NCI-H226 (cell line): ENCODE measurements at regions not wholly inside any gene's neighbourhood (a gene's known extent, or its start where the extent isn't known, plus 50 kb on each side); places are given as distances from the start of the nearest gene placed in this dataset.
"Not testable (repeated sequence)": the region's sequence is repeated elsewhere in the genome, so short reads cannot be mapped to it uniquely, and the experiment has no call there.

Experiments used
- DNase-seq: peaks from one replicate; pipeline ENCODE4 v3.0.0-alpha.2; 2015

DNA sequence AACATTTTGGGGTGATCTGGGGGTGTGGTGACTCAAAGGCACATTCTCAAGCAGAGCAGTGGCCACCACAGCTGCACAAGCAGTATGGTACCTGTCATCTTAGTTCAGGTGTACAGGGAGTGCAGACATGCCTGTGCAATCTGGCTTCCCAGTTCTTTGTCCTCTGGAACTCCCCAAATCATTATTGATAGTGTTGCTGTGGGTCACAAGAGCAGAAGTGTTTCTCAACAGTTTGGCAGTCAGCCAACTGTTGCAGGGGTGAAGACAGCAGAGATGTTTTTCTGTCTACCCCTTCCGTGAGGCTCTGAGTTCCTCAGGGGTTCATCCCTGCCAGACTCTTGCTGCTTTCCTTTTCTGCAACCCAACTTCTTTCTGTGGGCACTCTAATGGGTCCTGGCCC lies 206.5 kb upstream of the ZSWIM2 start:
- peak; percentile 7 for DNase-seq

DNA sequence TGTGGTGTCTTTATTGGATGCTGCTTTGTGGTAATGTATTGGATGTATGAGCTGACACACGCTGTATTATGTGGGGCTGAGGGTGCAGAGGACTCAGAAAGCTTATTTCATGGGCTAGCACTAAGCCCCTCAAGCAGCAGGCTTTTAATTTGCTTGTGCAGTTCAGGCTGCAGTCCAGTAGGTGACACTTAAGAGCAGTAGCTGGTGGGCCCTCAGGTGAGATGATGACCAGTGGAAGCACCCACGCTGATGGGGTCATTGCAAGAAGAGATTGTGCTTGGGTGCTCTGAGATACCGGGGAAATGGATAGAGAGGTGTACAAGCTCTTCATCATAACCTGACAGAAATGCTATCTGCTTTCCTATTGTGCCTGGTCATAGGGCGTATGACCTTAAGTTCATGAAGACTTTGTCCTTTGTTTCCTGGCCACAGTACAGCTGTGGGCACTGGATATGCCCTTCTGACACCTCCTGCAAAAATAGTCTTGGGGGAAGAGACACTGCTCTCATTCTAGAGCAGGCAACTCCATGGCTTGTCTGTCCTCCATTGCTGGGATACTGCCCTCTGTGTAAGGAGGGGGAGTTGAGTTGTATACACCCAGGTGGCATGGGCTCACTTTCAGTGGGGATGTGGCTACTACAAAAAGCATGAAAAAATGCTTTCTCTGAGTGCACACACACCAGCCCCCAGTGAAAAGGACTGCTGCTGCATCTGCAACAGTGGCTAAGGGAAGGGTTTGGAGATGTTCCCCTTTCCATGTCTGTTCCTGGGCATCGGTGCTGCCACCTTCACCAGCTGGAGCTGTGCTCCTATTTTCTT lies 205.7 kb upstream of the ZSWIM2 start:
- no peak for DNase-seq

DNA sequence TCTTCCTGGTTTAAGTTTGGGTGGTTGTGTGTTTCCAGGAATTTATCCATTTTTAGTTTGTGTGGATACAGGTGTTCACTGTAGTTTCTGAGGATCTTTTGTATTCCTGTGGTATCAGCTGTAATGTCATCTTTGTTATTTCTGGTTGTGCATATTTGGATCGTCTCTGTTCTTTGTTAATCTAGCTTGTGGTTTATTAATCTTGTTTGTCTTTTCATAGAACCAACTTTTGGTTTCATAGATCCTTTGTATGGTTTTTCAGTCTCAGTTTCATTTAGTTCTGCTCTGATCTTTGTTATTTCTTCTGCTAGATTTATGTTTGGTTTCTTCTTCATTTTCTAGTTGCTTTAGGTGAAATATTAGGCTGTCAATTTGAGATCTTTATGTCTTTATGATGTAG lies 202.4 kb upstream of the ZSWIM2 start:
- no peak for DNase-seq

DNA sequence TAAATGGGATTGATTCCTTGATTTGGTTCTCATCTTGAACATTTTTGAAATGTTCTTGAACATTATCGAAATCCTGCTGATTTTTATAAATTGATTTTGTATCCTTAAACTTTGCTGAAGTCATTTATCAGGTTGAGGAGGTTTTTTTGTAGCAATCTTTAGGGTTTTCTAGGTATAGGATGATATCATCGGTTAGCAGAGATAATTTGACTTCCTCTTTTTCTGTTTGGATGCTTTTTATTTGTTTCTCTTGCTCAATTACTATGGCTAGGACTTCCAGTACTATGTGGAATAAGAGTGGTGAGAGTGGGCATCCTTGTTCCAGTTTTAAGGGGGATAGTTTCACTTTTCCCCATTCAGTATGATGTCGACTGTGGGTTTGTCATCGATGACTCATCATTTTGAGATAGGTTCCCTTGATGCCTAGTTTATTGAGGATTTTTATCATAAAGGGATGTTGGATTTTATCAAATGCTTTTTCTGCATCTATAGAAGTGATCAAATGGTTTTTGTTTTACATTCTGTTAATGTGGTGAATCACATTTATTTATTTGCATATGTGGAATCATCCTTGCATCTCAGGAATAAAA lies 201.5 kb upstream of the ZSWIM2 start:
- peak; percentile 2 for DNase-seq

DNA sequence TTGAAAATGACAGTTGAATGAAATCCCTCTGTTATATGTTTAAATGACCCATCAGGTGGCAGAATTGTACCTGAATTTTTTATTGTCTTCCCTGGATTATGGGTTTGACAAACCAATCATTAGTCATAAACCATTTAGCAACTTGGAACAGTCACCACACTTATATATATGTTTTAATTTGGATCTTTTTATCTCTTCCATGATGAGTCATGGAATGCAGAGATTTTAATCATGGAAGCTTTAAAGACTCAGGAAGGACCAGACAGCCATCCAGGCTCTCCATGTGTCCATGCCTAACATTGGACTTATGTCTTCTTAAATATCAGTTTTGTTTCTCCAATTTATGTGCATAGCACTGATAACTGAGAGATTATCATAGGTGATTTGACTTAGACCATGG lies 188.3 kb upstream of the ZSWIM2 start:
- no peak for DNase-seq

DNA sequence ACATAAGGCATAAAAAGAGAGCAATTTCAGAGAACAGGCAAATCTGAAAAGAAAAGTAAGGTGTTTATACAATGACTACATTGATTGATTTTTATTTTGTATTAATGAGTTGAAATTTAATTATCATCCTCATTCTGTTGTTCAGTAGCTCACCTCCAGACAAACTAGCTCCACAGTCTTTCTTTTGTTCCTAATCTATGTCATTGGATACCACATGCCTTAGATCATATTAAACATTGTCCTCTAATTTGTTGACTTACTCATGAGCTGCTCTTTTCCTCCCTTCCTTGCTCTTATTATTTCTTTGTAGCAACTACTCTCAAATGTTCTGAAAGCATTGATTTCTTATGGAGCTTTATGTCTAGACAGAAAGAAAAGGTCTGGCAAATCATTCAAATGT lies 185.5 kb upstream of the ZSWIM2 start:
- DNase-seq: no peak

DNA sequence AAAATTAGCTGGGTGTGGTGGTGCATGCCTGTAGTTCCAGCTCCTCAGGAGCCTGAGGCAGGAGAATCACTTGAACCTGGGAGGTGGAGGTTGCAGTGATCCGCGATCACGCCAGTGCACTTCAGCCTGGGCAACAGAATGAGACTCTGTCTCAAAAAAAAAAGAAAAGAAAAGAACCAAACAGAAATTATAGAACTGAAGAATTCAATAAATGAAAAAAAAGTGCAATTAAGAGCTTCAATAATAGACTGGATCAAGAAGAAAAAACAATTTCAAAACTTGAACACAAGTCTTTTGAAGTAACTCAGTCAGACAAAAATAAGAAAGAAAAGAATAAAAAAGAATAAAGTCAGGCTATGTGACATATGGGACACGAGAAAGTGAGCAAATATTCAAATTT lies 175.8 kb upstream of the ZSWIM2 start:
- DNase-seq: no peak

DNA sequence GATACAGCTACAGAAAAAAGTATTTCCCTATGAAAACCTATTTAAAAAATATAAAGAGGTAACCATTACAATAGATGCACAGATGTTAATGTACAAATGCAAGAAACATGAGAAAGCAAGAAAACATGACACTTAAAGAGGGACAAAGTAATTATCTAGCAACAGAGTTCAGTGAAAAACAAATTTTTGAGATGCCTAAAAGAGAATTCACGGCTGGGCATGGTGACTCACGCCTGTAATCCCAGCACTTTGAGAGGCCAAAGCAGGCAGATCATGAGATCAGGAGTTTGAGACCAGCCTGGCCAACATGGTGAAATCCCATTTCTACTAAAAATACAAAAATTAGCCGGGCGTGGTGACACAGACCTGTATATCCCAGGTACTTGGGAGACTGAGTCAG lies 175.0 kb upstream of the ZSWIM2 start:
- DNase-seq: not testable (repeated sequence)

DNA sequence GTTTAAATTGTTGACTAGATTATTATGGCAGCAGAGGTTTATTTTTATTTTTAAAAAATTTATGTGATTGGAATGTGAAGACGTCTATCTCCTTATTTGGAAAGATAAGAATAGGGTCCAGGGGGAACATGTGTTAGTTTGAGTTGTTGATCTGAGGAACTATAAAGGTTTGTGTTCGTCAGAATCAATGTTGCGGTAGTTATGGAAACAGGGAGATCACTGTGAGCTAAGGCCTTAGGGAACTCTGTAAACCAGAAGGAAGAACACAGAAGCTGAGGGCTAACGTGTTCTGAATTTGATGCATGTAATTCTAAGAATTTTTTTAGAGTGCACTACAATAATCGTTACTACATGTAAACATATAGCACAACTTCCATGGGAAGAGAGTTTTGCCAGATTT lies 168.5 kb upstream of the ZSWIM2 start:
- DNase-seq: no peak

DNA sequence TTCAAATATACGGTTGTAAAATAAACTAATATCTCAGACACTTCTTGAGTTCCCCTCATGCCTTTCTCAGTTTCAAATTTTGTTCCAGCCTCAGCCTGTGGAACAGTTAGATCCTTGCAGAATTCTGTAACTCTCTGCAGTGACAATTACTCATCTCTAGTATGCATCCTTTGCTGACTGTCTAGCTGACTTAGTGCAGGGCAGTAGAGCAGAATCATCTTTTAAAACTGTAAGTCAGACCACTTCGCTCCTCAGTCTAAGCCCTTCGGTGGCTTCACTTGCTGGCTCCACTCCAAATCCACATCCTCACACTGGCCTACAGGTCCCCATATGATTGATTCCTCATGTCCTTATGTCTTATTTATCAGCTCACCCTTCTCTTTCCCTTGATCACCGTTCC lies 164.1 kb upstream of the ZSWIM2 start:
- no peak for DNase-seq

DNA sequence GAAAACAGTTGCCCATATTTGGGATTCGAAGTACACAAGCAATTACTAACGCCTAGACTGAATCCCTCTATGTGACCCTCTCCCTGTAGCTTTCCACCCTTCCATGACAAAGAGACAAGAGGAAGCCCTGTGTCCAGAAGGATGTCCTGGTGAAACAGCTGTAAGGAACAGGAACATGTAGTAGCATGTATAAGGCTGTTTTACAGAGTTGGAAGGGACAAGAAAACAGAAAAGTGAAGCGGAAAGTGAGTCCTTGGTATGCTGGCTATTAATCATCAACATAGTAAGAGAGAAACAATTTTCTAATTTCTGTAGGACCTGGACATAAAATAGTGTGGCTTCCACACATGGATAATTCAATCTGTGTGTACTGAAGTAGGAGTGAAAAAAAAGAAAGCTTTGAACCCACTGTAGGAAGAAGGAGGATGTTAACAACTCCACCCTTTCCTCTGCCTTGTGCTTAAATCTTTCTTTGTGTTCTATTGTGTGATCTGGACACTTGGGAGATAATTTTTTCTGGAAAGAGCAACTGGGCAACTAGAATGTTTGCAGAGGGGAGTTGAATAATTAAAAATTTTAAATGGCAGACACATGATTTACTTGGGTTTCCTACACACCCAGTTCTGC lies 162.3 kb upstream of the ZSWIM2 start:
- no peak for DNase-seq

DNA sequence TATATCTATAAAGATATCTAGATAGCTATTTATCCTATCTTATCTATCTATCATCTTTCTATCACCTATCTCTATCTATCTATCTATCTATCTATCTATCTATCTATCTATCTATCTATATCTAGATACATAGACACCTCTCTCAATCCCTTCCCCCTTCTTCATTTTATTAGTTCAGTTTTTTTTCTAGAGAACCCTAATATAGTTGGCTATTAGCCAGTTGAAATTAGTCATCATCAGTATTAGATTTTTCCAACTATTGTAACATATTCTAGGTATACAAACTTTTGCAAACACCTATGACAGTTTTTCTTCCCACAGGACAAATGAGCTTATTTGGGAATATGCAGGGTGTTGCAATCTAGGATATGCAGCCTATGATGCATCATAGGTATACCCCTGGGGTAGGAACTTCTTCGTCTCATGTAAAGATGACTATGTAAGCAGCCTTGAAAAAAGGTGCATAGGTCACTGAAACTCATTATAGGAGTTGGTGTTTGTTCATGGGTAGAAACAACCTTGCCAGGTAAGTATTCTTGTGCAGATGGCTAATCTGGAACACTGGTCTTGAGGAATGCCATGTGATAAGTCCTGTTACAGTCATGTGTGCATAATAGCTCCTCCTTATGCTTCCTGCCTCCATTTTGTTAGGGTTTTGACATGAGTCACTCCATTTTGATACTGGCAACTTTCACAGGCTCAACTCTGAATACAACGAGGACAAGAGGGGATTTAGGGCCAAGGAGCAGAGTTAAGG lies 160.7 kb upstream of the ZSWIM2 start:
- DNase-seq: peak; percentile 19

DNA sequence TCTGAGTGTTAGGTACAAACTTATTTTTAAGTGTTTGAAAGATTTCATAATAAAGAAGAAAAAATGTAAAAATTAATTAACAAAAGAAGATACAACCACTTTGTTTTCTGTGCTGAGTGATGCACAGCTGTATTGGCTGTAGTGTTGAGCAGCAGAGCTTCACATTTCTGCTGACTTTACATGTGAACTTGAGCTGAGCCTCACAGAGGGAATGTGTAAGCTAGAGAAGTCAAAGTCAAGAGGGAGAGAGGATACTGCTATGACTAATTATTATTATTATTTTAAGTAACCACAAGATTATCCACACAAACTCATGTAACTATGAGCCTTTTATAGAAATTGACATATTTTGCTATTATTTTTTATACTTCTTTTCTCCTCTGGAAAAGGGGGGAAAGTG lies 159.1 kb upstream of the ZSWIM2 start:
- no peak for DNase-seq

DNA sequence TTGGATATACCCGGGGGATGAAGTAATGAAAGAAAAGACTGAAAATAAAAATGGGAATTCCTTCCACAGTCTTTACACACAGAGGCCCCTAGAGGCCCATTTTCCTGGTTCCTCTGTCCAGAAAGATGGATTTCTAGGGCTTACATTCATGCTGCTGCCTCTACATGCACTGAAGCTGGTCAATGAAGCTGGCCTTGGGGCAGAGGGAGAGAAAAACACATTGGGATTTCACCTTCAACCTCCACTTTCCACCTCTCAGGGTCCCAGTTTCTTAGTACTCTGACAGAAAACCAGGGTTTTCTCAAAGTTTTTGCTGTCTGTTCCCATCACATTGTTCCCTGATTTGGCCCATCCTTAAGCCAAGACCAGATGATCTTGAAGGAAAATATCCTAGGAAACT lies 154.6 kb upstream of the ZSWIM2 start:
- DNase-seq: no peak

DNA sequence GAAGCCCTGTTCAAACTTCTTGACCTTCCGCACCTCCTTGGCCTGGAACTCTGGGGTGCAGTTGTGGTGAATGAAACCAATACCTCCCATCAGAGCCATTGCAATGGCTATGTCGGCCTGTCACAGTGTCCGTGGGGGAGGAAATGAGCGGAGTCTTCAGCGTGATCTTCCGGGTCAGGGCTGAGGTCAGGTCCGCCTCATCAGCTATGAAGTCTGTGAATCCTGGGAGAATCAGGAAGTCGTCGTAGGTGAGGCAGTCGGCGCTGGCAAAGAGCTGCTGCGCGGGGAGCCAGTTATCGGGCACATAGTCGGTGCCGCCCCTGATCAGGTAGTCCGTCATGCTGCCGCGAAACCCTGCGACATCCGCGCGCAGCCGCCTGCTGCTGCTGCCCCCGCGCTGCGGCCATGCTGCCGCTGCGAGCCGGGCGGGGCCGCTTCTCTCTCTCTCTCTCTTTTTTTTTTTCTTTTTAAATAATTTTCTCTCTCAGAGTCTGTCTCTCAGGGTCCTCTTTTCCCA lies 154.1 kb upstream of the ZSWIM2 start:
- peak; percentile 59 for DNase-seq

DNA sequence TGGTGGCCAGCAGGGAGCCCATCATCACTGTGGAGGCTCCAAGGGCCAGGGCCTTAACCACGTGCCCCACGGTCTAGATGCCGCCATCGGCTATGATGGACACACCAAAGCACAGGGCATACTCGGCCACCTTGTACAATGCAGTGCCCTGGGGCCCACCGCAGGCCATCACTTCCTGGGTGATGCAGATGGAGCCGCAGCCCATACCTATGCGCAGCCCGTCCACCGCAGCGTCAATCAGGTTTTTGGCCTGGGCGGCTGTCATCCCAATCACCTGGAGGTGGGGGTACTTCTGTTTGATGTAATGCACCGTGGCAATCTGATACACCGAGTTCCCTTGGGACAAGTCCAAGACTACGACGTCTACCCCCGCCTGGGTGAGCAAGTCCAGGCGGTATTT lies 153.3 kb upstream of the ZSWIM2 start:
- DNase-seq: no peak

DNA sequence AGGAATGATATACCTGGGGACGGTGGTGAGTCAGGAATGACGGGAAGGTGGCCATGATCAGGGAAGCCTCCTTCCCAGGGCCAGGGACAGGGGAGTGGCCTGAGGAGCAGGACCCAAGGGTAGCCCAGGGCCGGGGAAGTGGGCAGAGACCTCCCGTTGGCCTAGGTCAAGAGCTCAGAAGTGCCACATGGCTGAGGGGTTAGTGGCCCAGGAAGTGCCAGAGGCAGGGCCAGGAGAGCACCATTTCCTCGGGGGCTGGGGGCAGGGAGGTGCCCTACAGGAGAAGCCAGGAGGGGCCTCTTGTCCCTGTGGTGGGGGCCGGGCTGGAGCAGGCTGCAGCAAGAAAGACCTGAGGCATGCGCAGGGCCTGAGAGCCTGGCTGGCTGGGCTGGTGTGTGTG lies 152.3 kb upstream of the ZSWIM2 start:
- DNase-seq: no peak

DNA sequence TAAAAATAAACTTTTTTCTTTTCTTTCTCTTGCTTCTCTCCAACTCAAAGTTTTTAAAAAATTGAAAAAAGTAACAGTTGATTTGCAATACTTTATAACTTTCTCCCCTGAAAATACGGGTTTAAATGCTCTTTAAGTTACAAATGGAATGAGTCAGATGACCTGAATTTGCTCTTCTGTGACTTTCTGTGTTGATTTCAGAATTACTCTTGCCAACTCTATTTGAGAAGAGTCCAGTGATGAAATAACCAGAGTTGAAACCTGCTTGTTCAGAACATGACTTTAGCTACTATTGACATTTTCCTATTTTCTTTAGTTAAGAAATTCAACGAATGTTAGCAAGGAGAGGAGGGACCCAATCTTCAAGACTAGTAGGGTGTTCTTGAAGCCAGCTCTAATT lies 146.1 kb upstream of the ZSWIM2 start:
- DNase-seq: peak; percentile 18

DNA sequence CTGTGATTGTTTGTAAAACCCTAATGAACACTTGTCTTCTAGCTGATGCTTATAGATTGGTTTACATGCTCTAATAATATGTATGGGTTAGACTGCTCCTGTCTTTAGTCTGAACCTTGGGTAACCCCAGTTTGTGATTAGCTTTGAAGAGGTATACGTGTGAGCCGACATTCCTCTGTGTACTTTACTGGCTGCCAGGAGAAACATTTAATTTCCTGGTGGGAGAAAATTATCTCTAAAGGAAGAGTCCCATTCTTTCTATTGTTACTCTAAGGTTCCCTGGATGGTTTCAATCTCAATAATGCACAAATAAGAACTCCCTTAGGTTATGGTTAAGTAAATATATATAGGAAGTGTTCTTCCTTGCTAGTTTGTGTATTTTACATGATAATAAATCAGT lies 143.6 kb upstream of the ZSWIM2 start:
- DNase-seq: no peak

DNA sequence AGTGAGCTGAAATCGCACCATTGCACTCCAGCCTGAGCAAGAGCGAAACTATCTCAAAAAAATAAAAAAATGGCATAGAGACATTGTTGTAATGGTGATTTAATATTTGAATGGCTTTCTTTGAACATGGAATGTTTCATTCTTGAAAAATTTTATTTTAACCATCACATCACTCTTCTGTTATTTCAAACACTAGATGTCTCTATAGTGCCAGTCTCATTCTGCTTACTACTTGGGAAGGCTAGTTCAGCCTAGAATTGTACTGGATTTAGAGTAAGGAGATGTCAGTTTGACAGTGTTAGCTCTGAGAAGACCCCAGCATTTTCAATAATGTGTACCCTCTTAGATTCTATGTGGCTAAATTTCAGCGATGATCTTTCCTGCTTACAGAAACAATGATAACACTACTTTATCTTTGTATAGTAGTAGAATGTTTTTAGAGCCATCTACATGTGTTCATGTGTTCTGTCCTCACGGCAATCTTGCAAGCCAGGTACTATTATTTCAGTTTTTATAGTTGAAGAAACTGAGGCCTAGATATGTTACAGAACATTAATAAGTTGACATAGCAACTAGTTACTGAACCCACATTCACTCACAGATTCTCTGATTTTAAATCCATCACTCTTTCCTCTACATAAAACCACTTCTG lies 142.9 kb upstream of the ZSWIM2 start:
- DNase-seq: no peak

DNA sequence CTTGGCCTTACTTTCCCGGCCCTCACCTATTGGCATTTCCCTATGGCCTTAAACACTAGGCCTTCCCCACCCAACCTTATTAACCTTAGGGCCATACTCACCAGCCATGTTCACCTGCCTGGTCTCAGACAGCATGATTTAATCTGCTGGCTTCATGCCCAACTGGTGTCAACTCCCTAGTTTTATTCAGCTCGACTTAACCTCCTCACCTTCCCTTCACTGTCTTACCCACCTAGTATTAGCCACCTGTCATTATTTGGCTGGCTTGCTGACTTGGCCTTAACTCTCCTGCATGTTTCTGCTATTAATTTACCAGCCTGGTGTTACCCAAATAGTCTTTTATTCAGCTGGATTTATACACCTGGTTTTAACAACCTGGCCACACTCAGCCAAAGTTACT lies 136.0 kb upstream of the ZSWIM2 start:
- DNase-seq: no peak

DNA sequence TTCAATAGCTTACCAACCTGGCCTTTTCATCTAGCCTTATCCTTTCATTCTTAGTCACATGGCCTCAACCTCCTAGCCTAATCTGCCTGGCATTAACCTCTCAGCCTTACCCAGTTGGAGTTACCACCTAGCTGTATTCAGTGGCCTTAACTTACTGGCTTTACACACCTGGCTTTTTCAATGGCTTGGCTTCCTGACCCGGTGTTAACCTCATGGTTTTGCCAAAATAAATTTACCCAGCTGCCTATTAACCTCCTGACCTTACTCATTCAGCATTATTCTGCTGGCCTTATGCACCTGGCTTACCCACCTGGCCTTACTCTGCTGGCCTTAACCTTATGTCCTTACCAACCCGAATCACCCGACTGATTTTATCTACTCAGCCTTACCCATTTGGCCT lies 135.5 kb upstream of the ZSWIM2 start:
- DNase-seq: no peak
